ENCODE measurements at regions not wholly inside any gene's neighbourhood (a gene's known extent, or its start where the extent isn't known, plus 50 kb on each side); places are given as distances from the start of the nearest gene placed in this dataset.

- DNase-seq, result no peak
- in situ Hi-C loops (cut with HindIII; ENCODE audit: low pct_ligation_motif_present, low pct_unique_long_range_greater_than_20kb, low sequenced_read_pairs), result no loop called here
Measured at GRCh38 chr4:17203797-17204196, 305.4 kb upstream of the LDB2 start.

- in situ Hi-C loops (cut with HindIII; ENCODE audit: low pct_ligation_motif_present, low pct_unique_long_range_greater_than_20kb, low sequenced_read_pairs), result no loop called here
- no peak for DNase-seq
Measured at GRCh38 chr4:17197070-17197469, 298.6 kb upstream of the LDB2 start.

GRCh38 chr4:17195461-17196275 lies 297.2 kb upstream of the LDB2 start:
- in situ Hi-C loops (cut with HindIII; ENCODE audit: low pct_ligation_motif_present, low pct_unique_long_range_greater_than_20kb, low sequenced_read_pairs), result no loop called here

GRCh38 chr4:17194586-17194985 lies 296.1 kb upstream of the LDB2 start:
- in situ Hi-C loops (cut with HindIII; ENCODE audit: low pct_ligation_motif_present, low pct_unique_long_range_greater_than_20kb, low sequenced_read_pairs), result no loop called here
- DNase-seq, result no peak

More at GRCh38 chr4:17195461-17196275, 297.2 kb upstream of the LDB2 start:
- DNase-seq, result no peak

DNA sequence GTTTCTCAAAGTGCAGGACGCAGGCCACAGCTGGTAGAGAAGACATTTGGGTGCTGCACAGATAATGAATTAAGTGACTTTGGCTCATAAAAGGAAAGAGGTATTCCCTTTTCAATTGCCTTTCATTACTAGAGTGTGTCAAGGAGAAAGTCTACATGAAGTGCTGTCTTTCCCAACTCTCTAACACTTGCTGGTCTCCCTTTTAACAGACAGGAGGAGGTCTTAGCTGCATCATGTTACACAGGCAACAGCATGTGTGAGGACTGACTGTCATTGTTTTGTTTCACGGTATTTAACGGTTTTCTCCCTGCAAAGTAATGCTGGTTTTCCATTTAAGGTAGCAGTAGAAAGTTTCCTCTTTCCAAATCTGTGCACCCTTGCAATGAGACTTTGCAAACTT lies 291.3 kb upstream of the LDB2 start:
- DNase-seq, result no peak
- in situ Hi-C loops (cut with HindIII; ENCODE audit: low pct_ligation_motif_present, low pct_unique_long_range_greater_than_20kb, low sequenced_read_pairs), result no loop called here

GRCh38 chr4:17189401-17189720 lies 290.9 kb upstream of the LDB2 start:
- DNase-seq, result no peak
- in situ Hi-C loops (cut with HindIII; ENCODE audit: low pct_ligation_motif_present, low pct_unique_long_range_greater_than_20kb, low sequenced_read_pairs), result no loop called here

DNA sequence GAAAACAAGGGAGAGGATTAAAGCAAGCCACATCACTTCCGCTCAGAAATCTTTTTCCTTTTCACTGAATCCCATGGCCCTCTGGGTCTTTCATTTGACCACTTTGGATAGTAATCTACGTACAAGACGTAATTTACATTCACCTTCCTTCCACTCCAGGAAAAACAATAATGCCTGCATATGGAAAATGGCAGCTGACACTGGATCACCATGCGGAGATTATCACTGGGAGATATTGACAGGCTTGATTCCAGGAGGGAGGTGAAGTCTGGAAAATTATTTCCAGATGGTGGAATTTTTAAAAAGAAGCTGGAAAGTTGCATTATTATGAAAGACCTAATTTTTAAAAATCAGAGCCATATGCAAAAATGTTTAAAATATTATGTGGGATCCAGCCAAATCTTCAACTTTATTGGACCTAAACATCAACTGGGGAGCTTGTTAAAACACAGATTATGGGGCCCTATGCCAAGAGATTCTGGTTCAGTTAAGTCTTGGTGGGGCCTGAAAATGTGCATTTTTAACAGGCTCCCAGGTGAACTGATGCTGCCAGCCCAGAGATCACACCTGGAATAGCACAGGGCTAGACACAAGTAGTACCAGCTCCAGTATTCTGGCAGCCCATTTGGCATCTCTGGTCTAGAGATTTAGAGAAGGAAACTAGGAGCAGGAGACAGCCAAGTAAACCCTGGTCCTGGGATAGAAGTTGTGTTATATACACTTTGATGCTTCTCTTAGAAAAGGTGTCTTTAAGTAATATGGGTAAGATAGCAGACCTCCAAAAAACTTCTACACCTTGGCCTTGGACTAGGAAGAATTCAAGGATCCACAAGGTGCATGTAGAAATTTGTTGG lies 290.3 kb upstream of the LDB2 start:
- in situ Hi-C loops (cut with HindIII; ENCODE audit: low pct_ligation_motif_present, low pct_unique_long_range_greater_than_20kb, low sequenced_read_pairs), result no loop called here
- DNase-seq, result no peak

DNA sequence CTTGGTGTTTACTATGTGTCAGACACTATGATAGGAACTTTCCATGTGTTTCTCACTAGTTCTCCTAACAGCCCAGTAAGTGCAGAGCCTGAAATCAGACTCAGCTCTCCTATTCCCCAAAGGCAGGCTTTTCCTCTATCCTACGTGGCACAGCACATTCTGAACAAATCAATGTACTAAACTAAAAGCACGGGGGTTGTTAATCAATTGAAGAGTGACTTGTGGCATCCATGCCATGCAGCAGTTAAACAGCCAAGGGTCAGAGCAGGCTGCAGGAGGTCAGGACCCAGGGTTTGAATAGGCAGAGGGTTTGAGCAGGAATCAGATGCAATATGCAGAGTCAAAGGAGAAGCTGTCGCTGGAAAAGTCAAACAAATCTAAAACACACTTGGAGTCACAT lies 289.7 kb upstream of the LDB2 start:
- DNase-seq, result no peak
- in situ Hi-C loops (cut with HindIII; ENCODE audit: low pct_ligation_motif_present, low pct_unique_long_range_greater_than_20kb, low sequenced_read_pairs), result no loop called here

- in situ Hi-C loops (cut with HindIII; ENCODE audit: low pct_ligation_motif_present, low pct_unique_long_range_greater_than_20kb, low sequenced_read_pairs), result no loop called here
- no peak for DNase-seq
Measured at GRCh38 chr4:17187003-17187402, 288.6 kb upstream of the LDB2 start.

GRCh38 chr4:17182888-17183287 lies 284.4 kb upstream of the LDB2 start:
- DNase-seq, result no peak
- in situ Hi-C loops (cut with HindIII; ENCODE audit: low pct_ligation_motif_present, low pct_unique_long_range_greater_than_20kb, low sequenced_read_pairs), result no loop called here

- in situ Hi-C loops (cut with HindIII; ENCODE audit: low pct_ligation_motif_present, low pct_unique_long_range_greater_than_20kb, low sequenced_read_pairs), result no loop called here
- no peak for DNase-seq
Measured at GRCh38 chr4:17174751-17175150, 276.3 kb upstream of the LDB2 start.

GRCh38 chr4:17173300-17173699 lies 274.9 kb upstream of the LDB2 start:
- in situ Hi-C loops (cut with HindIII; ENCODE audit: low pct_ligation_motif_present, low pct_unique_long_range_greater_than_20kb, low sequenced_read_pairs), result no loop called here
- DNase-seq, result no peak

DNA sequence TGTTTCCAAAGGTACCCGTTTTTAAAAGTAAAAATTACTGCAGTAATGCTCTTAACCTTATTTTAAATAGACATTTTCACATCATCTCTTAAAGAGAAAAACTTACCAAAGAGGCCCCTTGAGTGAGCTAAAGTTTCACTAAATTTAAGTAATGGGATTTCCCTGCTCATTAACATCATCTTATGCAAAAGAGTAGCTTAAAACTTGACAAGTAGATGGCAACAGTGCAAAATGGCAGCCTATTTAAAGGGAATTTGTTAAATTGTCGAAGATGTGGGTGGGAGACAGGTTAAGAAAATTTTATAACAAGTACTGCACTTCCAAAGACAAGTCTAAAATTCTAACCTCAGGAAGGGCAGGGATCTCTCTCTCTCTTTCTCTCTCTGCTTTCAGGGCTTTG lies 271.7 kb upstream of the LDB2 start:
- in situ Hi-C loops (cut with HindIII; ENCODE audit: low pct_ligation_motif_present, low pct_unique_long_range_greater_than_20kb, low sequenced_read_pairs), result no loop called here
- DNase-seq, result no peak

- DNase-seq, result no peak
- in situ Hi-C loops (cut with HindIII; ENCODE audit: low pct_ligation_motif_present, low pct_unique_long_range_greater_than_20kb, low sequenced_read_pairs), result no loop called here
Measured at GRCh38 chr4:17169699-17170098, 271.3 kb upstream of the LDB2 start.

DNA sequence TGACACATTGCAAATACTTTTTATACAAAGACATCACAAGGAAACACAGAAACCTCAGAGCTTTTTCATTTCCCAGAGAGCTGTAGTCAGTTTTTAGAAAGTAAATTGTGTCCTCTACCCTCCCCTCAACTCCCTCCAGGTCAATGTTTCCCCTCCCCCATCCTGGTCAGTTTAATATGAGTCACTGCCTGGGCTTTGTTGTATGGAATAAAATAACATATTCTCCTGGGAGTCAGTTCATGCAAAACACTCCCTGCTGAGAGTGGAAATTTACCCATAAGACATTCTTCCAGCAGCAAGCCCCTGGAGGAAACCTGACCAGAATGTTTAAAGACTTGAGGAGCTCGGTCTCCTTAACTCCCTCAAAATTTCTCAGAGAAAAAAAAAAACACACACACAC lies 270.1 kb upstream of the LDB2 start:
- DNase-seq, result no peak
- in situ Hi-C loops (cut with HindIII; ENCODE audit: low pct_ligation_motif_present, low pct_unique_long_range_greater_than_20kb, low sequenced_read_pairs), result no loop called here

DNA sequence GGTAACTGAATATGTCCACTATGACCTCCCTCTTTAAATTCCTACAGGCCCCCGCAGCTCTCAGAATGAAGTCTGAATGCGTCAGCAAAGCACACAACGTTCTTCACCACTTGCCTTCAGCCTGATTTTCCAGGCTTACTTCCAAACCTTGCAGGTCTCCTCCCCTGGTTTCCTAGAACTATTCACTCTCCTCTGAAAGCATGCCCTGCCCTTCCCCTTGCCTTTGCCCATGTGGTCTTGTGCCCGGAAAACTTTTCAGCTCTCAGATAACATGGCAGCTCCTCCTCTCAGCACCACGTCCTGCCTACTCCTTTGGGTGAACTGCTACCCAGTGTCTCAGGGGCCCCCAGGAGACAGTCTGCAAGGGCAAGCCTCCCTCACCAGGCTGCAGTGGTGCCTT lies 268.5 kb upstream of the LDB2 start:
- in situ Hi-C loops (cut with HindIII; ENCODE audit: low pct_ligation_motif_present, low pct_unique_long_range_greater_than_20kb, low sequenced_read_pairs), result no loop called here
- DNase-seq, result no peak

DNA sequence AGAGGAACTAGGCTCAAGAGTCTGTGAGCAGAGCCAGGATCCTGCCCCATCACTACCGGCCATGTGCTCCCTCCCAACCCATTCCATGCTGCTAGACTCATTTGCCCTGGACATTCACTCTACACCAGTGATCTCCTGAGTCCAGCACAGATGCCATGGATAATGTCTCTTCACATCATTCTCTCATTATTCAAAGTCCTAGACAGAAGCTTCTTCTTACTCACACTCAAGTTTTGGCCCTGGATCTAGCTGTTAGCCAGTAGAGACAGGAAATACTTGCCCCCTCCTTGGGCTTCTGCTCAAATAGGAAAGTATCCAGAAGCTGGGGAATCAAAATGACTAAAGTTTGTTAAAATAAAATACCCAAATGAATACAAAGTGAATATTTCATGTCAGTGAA lies 266.8 kb upstream of the LDB2 start:
- DNase-seq, result no peak
- in situ Hi-C loops (cut with HindIII; ENCODE audit: low pct_ligation_motif_present, low pct_unique_long_range_greater_than_20kb, low sequenced_read_pairs), result no loop called here

GRCh38 chr4:17164666-17165065 lies 266.2 kb upstream of the LDB2 start:
- no peak for DNase-seq
- in situ Hi-C loops (cut with HindIII; ENCODE audit: low pct_ligation_motif_present, low pct_unique_long_range_greater_than_20kb, low sequenced_read_pairs), result no loop called here

DNA sequence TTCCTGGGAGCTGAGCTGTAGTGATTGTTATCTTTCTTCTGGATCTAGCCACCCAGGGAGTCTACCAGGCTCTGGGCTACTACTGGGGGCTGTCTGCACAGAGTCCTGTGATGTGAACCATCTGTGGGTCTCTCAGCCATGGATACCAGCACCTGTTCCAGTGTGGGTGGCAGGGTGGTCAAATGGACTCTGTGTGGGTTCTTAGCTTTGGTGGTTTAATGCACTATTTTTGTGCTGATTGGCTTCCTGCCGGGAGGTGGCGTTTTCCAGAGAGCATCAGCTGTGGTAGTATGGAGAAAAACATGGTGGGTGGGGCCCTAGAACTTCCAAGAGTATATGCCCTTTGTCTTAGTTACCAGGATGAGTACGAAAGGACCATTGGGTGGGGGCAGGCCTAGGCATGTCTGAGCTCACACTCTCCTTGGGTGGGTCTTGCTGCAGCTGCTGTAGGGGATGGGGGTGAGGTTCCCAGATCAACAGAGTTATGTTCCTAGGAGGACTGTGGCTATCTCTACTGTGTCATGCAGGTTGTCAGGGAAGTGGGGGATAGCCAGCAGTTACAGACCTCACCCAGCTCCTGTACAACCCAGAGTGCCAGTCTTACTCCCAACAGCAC lies 264.8 kb upstream of the LDB2 start:
- DNase-seq, result no peak
- in situ Hi-C loops (cut with HindIII; ENCODE audit: low pct_ligation_motif_present, low pct_unique_long_range_greater_than_20kb, low sequenced_read_pairs), result no loop called here

GRCh38 chr4:17157304-17157703 lies 258.9 kb upstream of the LDB2 start:
- in situ Hi-C loops (cut with HindIII; ENCODE audit: low pct_ligation_motif_present, low pct_unique_long_range_greater_than_20kb, low sequenced_read_pairs), result no loop called here
- DNase-seq, result no peak
